MCF 10A (cell line): ENCODE measurements at regions not wholly inside any gene's neighbourhood (a gene's known extent, or its start where the extent isn't known, plus 50 kb on each side); places are given as distances from the start of the nearest gene placed in this dataset.

Experiments
- BruUV-seq: library from RNA; stranded (reverse); fragments of 400-500 nt; replicated peaks from 2 replicates; lab custom pipeline; 2021; lab: Mats Ljungman, UMichigan
- CTCF ChIA-PET: fragments of 300-600 bp; sonication (Branson Sonifier 250); formaldehyde crosslinking; extraction: SDS; loops from one replicate; lab custom pipeline; 2021; ENCODE audit warnings: antibody characterized with exemption, inconsistent platforms; lab: Yijun Ruan, JAX
- POLR2A ChIA-PET: fragments of 300-600, 350-650 bp; sonication (Branson Sonifier 250); formaldehyde crosslinking; extraction: SDS; loops from one replicate; lab custom pipeline; 2020; ENCODE audit warnings: antibody characterized with exemption, inconsistent platforms; lab: Yijun Ruan, JAX
- DNase-seq: peaks from one replicate; pipeline ENCODE4 v3.0.0-alpha.2; 2018; ENCODE audit not compliant: unreplicated experiment
- H3K27ac Mint-ChIP-seq: one replicate; pipeline ENCODE4 v1.8.0; 2022; ENCODE audit warnings: mild to moderate bottlenecking, low read depth, mixed read lengths; ENCODE audit not compliant: unreplicated experiment
- H3K27me3 Mint-ChIP-seq: one replicate; pipeline ENCODE4 v1.8.0; 2022; ENCODE audit warnings: mixed read lengths; ENCODE audit not compliant: insufficient read depth, unreplicated experiment
- H3K36me3 Mint-ChIP-seq: one replicate; pipeline ENCODE4 v1.8.0; 2022; ENCODE audit warnings: mild to moderate bottlenecking, moderate library complexity, mixed read lengths; ENCODE audit not compliant: insufficient read depth, unreplicated experiment
- H3K4me1 Mint-ChIP-seq: one replicate; pipeline ENCODE4 v1.8.0; 2022; ENCODE audit warnings: mixed read lengths; ENCODE audit not compliant: insufficient read depth, unreplicated experiment
- H3K4me3 Mint-ChIP-seq: one replicate; pipeline ENCODE4 v1.8.0; 2022; ENCODE audit warnings: mild to moderate bottlenecking, moderate library complexity, mixed read lengths; ENCODE audit not compliant: unreplicated experiment
- H3K9me3 Mint-ChIP-seq: one replicate; pipeline ENCODE4 v1.8.0; 2022; ENCODE audit warnings: mixed read lengths; ENCODE audit not compliant: unreplicated experiment
- intact Hi-C: fragments of 100-400 bp; cut with micrococcal nuclease; formaldehyde crosslinking; loops from 2 replicates; pipeline ENCODE4 v1.14.1; 2022
- TF ChIP-seq, protein P1 (sequence below): fragments of 200-600 bp; IDR thresholded peaks from one replicate; pipeline ENCODE4 v1.8.0; 2022; ENCODE audit warnings: antibody characterized with exemption, mild to moderate bottlenecking; ENCODE audit not compliant: unreplicated experiment

- TF ChIP-seq, protein P1, sequence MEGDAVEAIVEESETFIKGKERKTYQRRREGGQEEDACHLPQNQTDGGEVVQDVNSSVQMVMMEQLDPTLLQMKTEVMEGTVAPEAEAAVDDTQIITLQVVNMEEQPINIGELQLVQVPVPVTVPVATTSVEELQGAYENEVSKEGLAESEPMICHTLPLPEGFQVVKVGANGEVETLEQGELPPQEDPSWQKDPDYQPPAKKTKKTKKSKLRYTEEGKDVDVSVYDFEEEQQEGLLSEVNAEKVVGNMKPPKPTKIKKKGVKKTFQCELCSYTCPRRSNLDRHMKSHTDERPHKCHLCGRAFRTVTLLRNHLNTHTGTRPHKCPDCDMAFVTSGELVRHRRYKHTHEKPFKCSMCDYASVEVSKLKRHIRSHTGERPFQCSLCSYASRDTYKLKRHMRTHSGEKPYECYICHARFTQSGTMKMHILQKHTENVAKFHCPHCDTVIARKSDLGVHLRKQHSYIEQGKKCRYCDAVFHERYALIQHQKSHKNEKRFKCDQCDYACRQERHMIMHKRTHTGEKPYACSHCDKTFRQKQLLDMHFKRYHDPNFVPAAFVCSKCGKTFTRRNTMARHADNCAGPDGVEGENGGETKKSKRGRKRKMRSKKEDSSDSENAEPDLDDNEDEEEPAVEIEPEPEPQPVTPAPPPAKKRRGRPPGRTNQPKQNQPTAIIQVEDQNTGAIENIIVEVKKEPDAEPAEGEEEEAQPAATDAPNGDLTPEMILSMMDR: no peak
- Mint-ChIP-seq H3K4me1 (no peaks in the 10 kb centered on the region), H3K27ac (no peak overlapping the region), H3K27me3 (no peaks in the 10 kb centered on the region), H3K36me3 (no peaks in the 10 kb centered on the region), H3K9me3 (no peaks in the 10 kb centered on the region), H3K4me3 (no peak overlapping the region)
- ChIA-PET POLR2A (no interaction called here), CTCF (interaction anchor here (0.6 kb wide), 1 partner anchor 475 kb away, joined by 3 read pairs; no protein-coding TSS in a partner anchor)
- intact Hi-C loops: no loop called here
- no peak for DNase-seq
- BruUV-seq: no TSS peak
These were observed 939.1 kb upstream of the ACO1 start for GRCh38 chr9:31445357-31445756.

GRCh38 chr9:31445960-31446359, 938.5 kb upstream of the ACO1 start:
- no peaks in the 10 kb centered on the region for H3K9me3 Mint-ChIP-seq
- no TSS peak for BruUV-seq

GRCh38 chr9:31467075-31467474, 917.4 kb upstream of the ACO1 start:
- TF ChIP-seq, protein P1: no peak
- H3K9me3 Mint-ChIP-seq: no peaks in the 10 kb centered on the region
- BruUV-seq: no TSS peak
- no peak for DNase-seq
- no peaks in the 10 kb centered on the region for H3K36me3 Mint-ChIP-seq
- no peaks in the 10 kb centered on the region for H3K27me3 Mint-ChIP-seq
- intact Hi-C loops: no loop called here
- ChIA-PET POLR2A (no interaction called here), CTCF (no interaction called here)
- no peak overlapping the region for H3K4me3 Mint-ChIP-seq
- no peak overlapping the region for H3K27ac Mint-ChIP-seq
- H3K4me1 Mint-ChIP-seq: no peaks in the 10 kb centered on the region

More at GRCh38 chr9:31445960-31446359, 938.5 kb upstream of the ACO1 start:
- no peaks in the 10 kb centered on the region for H3K27me3 Mint-ChIP-seq
- H3K27ac Mint-ChIP-seq: no peak overlapping the region
- no peak overlapping the region for H3K4me3 Mint-ChIP-seq
- POLR2A ChIA-PET: no interaction called here
- H3K4me1 Mint-ChIP-seq: no peaks in the 10 kb centered on the region
- TF ChIP-seq, protein P1: no peak
- CTCF ChIA-PET: no interaction called here
- DNase-seq: no peak
- intact Hi-C loops: no loop called here
- H3K36me3 Mint-ChIP-seq: no peaks in the 10 kb centered on the region

DNA sequence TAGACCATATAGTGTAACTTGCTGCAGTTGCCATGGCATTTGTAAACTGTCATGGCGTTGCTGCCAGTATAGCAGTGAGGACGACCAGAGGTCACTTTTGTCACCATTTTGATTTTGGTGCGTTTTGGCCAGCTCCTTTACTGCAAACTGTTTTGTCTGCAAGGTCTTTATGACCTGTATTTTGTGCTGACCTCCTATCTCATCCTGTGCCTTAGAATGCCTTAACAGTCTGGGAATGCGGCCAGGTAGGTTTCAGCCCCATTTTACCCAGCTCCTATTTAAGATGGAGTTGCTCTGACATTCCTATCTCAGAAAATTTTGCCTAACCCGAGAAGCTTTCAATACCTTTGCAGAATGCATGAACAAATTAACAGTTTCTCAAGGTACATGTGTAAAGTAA, 914.4 kb upstream of the ACO1 start:
- Mint-ChIP-seq H3K27ac (no peak overlapping the region), H3K27me3 (no peaks in the 10 kb centered on the region), H3K9me3 (no peaks in the 10 kb centered on the region), H3K4me3 (no peak overlapping the region), H3K4me1 (no peaks in the 10 kb centered on the region), H3K36me3 (no peaks in the 10 kb centered on the region)
- intact Hi-C loops: no loop called here
- CTCF ChIA-PET: interaction anchor here (0.6 kb wide), 1 partner anchor 780 kb away, joined by 4 read pairs; no protein-coding TSS in a partner anchor
- TF ChIP-seq, protein P1: no peak
- POLR2A ChIA-PET: no interaction called here
- no TSS peak for BruUV-seq
- DNase-seq: no peak
